ENCODE measurements at regions not wholly inside any gene's neighbourhood (a gene's known extent, or its start where the extent isn't known, plus 50 kb on each side); places are given as distances from the start of the nearest gene placed in this dataset.

GRCh38 chr17:73972056-73972455, 231.4 kb upstream of the RPL38 start:
- no peak for TF ChIP-seq CTCF (IDR thresholded peaks at IDR 0.05; ENCODE audit: extremely low read depth, missing control alignments)
- DNase-seq (ENCODE audit: low spot score), result no peak

GRCh38 chr17:73972901-73973300, 230.6 kb upstream of the RPL38 start:
- TF ChIP-seq CTCF (IDR thresholded peaks at IDR 0.05; ENCODE audit: extremely low read depth, missing control alignments), result no peak
- DNase-seq (ENCODE audit: low spot score), result no peak

GRCh38 chr17:73973586-73974409, 229.7 kb upstream of the RPL38 start:
- no peak for DNase-seq (ENCODE audit: low spot score)

GRCh38 chr17:73974536-73974935, 228.9 kb upstream of the RPL38 start:
- TF ChIP-seq CTCF (IDR thresholded peaks at IDR 0.05; ENCODE audit: extremely low read depth, missing control alignments), result no peak
- no peak for DNase-seq (ENCODE audit: low spot score)

More at GRCh38 chr17:73973586-73974409, 229.7 kb upstream of the RPL38 start:
- TF ChIP-seq CTCF (IDR thresholded peaks at IDR 0.05; ENCODE audit: extremely low read depth, missing control alignments), result no peak

GRCh38 chr17:73976147-73976546, 227.3 kb upstream of the RPL38 start:
- TF ChIP-seq CTCF (IDR thresholded peaks at IDR 0.05; ENCODE audit: extremely low read depth, missing control alignments), result no peak
- no peak for DNase-seq (ENCODE audit: low spot score)

- no peak for DNase-seq (ENCODE audit: low spot score)
- TF ChIP-seq CTCF (IDR thresholded peaks at IDR 0.05; ENCODE audit: extremely low read depth, missing control alignments), result no peak
These were observed 226.6 kb upstream of the RPL38 start for GRCh38 chr17:73976676-73977521.

- DNase-seq (ENCODE audit: low spot score), result no peak
- TF ChIP-seq CTCF (IDR thresholded peaks at IDR 0.05; ENCODE audit: extremely low read depth, missing control alignments), result no peak
These were observed 223.0 kb upstream of the RPL38 start for GRCh38 chr17:73980517-73980916.

Measured in GM20000 (cell line).